Keratinocyte (primary cell): ENCODE measurements at regions not wholly inside any gene's neighbourhood (a gene's known extent, or its start where the extent isn't known, plus 50 kb on each side); places are given as distances from the start of the nearest gene placed in this dataset.

Experiments used
- CTCF ChIP-seq, 3 experiments: IDR thresholded peaks in 1 of 3; conservative IDR thresholded peaks in 1 of 3; optimal IDR thresholded peaks in 1 of 3; 2 replicates in 2 of 3; 3 replicates in 1 of 3; pipeline versions ENCODE3 to v1.5.1; 2011; ENCODE audit warnings: low read length in 3 of 3, mild to moderate bottlenecking in 3 of 3, moderate library complexity in 2 of 3, control low read depth in 1 of 3, inconsistent platforms in 1 of 3; ENCODE audit not compliant: insufficient read depth in 2 of 3; ENCODE audit errors: extremely low read depth in 1 of 3
- EZH2 ChIP-seq: IDR thresholded peaks from one replicate; pipeline ENCODE4 v1.6.1; 2012; ENCODE audit warnings: inconsistent platforms, mild to moderate bottlenecking, low read length, moderate library complexity

- TF ChIP-seq CTCF (optimal IDR thresholded peaks at IDR 0.05 in 1 of 3, IDR thresholded peaks at IDR 0.05 in 1 of 3, conservative IDR thresholded peaks at IDR 0.05 in 1 of 3; ENCODE audit: extremely low read depth in 1 of 3, insufficient read depth in 2 of 3, low read length in 3 of 3) (no peak), EZH2 (no peak)
Measured at GRCh38 chr5:51872144-51872543, 488.9 kb downstream of the ISL1 start.
